Stimulated activated CD8-positive, alpha-beta memory T cell treated with anti-CD3 and anti-CD28 coated beads, Interleukin-15, amount 100 ng/mL, for 1 hour (primary cell): ENCODE measurements at regions not wholly inside any gene's neighbourhood (a gene's known extent, or its start where the extent isn't known, plus 50 kb on each side); places are given as distances from the start of the nearest gene placed in this dataset.

ENCODE experiments used
- DNase-seq: peaks from one replicate; pipeline ENCODE4 v3.0.0-alpha.2; 2020; ENCODE audit warnings: low read depth

- no peak for DNase-seq
Measured at GRCh38 chr5:14983666-14984441, 112.3 kb upstream of the ANKH start.

- no peak for DNase-seq
Measured at GRCh38 chr5:14980698-14981097, 109.1 kb upstream of the ANKH start.

GRCh38 chr5:14977058-14977685, 105.6 kb upstream of the ANKH start:
- no peak for DNase-seq

- no peak for DNase-seq
Measured at GRCh38 chr5:14976486-14976885, 104.9 kb upstream of the ANKH start.

GRCh38 chr5:14971873-14972272, 100.3 kb upstream of the ANKH start:
- DNase-seq, result no peak

- DNase-seq, result no peak
Measured at GRCh38 chr5:14968796-14969195, 97.2 kb upstream of the ANKH start.

DNA sequence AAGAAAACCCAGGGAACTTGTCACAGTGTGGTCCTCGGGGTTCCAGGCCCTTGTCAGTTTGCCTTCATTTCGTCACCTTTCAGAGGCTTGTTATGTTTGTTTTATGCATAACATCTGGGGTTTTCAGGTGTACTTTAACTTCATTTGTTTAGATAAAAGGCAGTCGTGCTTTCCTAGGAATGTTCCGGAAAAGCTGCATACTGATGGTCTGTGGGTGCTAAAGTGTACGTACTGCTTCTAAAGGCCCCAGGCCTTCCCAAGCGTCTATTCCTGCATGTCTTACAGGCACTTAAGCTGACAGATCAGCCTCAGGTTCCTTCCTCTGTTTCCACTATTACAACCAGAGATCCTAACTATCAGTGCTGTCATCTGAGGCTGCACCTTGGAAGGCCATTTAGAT, 95.6 kb upstream of the ANKH start:
- no peak for DNase-seq

GRCh38 chr5:14965815-14966214, 94.2 kb upstream of the ANKH start:
- DNase-seq, result no peak

DNA sequence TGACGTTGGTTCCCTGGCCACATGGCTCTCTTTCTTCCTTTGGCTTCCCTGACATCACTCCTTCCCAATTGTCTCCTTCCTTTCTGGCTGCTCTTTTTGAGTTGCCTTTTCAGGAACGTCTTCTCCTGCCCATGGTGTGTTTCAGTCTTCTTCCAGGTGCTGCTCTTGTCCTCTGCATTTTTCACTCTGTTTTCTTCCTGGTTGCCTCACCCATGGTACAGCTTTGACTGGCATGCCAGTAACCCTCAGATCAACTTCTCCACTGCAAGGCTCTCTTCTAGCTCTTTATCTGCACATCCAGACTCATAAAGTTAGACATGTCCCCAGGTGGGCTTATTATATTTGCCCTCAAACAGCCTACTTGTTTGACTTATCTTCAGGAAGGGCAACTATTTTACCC, 91.0 kb upstream of the ANKH start:
- no peak for DNase-seq

DNA sequence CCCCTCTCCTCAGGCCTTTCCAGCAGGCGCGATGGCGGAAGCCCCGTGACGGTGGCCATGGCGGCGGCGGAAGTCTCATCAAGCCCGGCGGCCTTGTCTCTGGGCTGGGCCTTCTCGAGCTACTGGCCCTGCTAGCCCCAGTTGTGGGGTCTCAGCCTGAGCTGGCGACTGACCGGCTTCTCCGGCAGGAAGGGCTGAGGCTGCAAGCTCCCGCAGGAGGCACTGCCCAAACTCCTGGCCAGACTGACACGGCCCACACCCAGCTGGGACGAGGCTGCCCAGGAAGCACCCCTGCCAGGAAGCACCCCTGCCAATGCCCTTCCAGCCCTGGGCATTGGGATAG, 88.5 kb upstream of the ANKH start:
- no peak for DNase-seq

- DNase-seq, result no peak
Measured at GRCh38 chr5:14959399-14960119, 88.0 kb upstream of the ANKH start.

GRCh38 chr5:14958188-14958587, 86.6 kb upstream of the ANKH start:
- DNase-seq, result no peak

- DNase-seq, result no peak
Measured at GRCh38 chr5:14956423-14957046, 85.0 kb upstream of the ANKH start.

- no peak for DNase-seq
Measured at GRCh38 chr5:14954616-14955343, 83.2 kb upstream of the ANKH start.

GRCh38 chr5:14954216-14954615, 82.6 kb upstream of the ANKH start:
- DNase-seq, result no peak

- DNase-seq, result no peak
Measured at GRCh38 chr5:14953075-14953607, 81.6 kb upstream of the ANKH start.

DNA sequence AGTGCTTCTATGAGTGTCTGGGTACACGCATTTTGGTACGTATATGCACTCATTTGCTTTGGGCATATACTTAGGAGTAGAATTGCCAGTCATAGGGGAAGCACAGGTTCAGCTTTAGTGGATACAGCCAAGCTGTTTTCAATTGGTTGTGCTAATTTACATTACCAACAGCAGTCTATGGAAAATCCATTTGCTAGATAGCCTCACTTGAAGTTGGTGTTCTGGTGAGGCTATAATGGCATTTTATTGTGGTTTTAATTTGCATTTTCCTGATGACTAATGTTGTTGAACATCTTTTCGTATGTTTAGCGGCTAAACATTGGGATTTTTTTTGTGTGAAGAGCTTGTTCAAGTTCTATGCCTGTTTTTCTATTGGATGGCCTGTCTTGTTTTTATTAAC, 76.8 kb upstream of the ANKH start:
- no peak for DNase-seq

DNA sequence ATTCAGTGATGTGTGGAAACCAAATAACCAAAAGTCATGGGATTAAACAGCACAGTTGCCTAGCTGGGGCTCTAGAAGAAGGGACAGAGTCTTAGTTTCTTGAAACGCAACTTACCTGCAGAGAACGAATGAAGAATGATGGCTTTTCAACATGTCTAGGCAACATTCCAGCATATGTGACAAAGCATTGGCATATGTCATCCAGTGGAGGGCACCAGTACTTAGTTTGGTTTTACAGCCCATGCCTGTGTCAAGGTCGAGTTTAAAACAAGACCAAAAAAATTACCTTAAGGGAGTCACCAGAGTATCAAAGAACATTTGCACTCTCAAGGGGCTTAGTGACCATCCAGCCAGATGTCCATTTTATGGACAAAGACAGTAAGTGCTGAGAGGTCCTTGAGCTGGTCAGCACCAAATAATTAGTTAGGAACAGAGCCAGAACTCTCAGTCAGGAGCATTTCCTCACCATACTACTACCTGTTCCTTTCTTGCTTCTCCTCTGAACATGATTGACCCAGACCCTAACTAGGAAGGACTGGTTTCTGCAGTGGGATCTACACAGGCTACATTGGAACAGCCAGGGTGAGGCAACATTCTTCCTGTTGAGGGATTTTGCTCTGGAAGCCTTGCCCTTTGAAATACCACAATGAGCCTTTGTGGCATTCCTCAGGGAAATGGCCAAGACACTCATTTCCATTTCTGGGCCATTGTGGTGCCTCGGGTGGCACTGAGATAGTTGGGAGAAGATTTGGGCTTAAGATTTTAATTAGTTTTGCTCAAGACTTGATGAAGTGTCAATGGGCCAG, 75.4 kb upstream of the ANKH start:
- DNase-seq, result no peak

DNA sequence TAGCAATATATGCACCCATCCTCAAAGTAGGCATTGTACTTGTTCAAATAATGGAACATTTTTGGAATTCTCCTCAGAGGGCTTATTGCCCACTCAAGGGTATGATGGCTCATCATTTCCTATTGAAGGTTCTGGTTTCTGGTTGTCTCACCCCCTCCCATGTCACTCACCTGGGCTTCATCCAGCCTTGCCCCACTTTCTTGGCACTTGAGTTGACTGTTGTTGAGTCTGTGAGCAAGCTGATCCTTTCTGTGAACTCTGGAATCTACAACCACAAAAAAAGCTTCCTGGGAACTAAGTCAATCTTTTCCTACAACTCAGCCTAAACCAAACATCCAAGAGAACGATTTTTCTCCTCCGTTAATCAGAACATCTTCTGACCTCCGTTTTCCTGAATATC, 73.9 kb upstream of the ANKH start:
- no peak for DNase-seq

DNA sequence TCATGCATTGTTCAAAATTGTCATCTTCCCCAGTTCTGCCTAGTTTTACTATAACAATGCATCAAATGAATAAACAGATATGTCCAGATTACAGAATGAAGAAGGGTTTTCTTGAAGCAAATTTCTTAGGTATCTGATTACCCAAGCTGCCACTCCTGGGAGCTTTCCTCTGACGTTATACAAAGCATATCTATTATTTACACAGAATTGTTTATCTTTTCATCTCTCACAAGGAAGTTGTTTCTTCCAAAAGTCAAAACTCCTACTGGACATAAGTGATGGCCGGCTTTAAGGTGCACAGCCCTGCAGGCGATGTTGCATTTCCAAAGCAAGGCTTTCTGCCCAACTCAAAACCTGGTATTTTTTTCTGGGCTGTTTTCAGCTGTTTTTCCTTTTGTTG, 73.4 kb upstream of the ANKH start:
- no peak for DNase-seq

GRCh38 chr5:14944350-14944739, 72.8 kb upstream of the ANKH start:
- no peak for DNase-seq
